ENCODE measurements at regions not wholly inside any gene's neighbourhood (a gene's known extent, or its start where the extent isn't known, plus 50 kb on each side); places are given as distances from the start of the nearest gene placed in this dataset.

DNA sequence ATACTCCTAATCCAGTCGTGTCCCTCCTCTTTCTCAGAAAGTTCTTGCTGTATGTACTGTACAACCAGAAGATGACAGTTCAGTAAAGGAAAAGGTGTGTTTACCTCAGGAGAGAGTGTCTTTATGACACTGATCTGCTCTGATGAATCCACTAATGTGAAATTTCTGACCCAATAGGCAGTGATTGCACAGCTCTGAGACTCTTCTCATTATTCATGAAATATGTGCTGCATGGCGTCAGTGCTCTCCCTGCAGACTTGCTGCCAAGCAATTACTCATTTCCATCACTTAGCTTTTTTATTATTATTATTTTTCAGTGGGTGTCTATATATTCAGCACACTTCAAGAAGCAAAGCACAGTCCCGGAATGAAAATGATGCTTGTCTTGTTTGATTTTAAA lies 389.0 kb downstream of the RASEF start:
- Histone ChIP-seq H3K9me2 (replicated peaks; ENCODE audit: insufficient read depth, low read length) (no peaks in the 10 kb centered on the region), H3K9ac (ENCODE audit: low read length) (no peak overlapping the region), H3F3A (ENCODE audit: insufficient read depth) (no peaks in the 10 kb centered on the region), H3K4me3 (ENCODE audit: insufficient read depth, low read length, poor library complexity, severe bottlenecking) (no peak overlapping the region), H3K36me3 (ENCODE audit: low read length) (no peaks in the 10 kb centered on the region), H3K4me2 (ENCODE audit: low read depth, low read length, poor library complexity, severe bottlenecking) (no peak overlapping the region), H2AFZ (ENCODE audit: low read depth, low read length, severe bottlenecking) (no peak overlapping the region), H3K27me3 (ENCODE audit: low read length) (no peaks in the 10 kb centered on the region), H3K27ac (ENCODE audit: low read depth, low read length) (no peak overlapping the region), H4K20me1 (ENCODE audit: low read depth, low read length) (no peaks in the 10 kb centered on the region), H3K79me2 (ENCODE audit: insufficient read depth, low read length) (no peaks in the 10 kb centered on the region), H3K9me3 (ENCODE audit: insufficient read depth, low read length) (no peaks in the 10 kb centered on the region)
- TF ChIP-seq, protein P1, sequence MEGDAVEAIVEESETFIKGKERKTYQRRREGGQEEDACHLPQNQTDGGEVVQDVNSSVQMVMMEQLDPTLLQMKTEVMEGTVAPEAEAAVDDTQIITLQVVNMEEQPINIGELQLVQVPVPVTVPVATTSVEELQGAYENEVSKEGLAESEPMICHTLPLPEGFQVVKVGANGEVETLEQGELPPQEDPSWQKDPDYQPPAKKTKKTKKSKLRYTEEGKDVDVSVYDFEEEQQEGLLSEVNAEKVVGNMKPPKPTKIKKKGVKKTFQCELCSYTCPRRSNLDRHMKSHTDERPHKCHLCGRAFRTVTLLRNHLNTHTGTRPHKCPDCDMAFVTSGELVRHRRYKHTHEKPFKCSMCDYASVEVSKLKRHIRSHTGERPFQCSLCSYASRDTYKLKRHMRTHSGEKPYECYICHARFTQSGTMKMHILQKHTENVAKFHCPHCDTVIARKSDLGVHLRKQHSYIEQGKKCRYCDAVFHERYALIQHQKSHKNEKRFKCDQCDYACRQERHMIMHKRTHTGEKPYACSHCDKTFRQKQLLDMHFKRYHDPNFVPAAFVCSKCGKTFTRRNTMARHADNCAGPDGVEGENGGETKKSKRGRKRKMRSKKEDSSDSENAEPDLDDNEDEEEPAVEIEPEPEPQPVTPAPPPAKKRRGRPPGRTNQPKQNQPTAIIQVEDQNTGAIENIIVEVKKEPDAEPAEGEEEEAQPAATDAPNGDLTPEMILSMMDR (IDR thresholded peaks at IDR 0.05; ENCODE audit: insufficient read depth, low read length, poor library complexity, severe bottlenecking) = no peak
- no peak for TF ChIP-seq EZH2phosphoT487 (conservative IDR thresholded peaks at IDR 0.05; ENCODE audit: low read length)

DNA sequence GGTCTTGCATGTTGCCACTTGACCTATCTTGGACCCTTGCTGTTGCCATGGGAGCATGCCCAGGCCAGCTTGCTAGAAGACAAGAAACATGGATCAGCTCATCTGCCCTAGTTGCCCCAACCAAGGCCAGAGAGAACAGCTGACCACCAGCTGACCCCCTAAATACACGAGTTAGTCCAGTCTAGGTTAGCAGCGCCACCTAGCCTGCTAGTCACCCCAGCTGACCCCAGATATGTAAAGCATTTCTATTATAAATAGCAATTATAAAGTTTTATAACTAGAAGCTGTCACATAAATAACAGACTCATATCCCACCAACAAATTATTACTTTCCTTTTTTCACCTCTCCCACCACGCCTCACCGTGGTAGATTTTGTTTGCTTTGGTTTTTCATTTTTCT lies 387.8 kb downstream of the RASEF start:
- Histone ChIP-seq H3F3A (ENCODE audit: insufficient read depth) (no peaks in the 10 kb centered on the region), H3K27me3 (ENCODE audit: low read length) (no peaks in the 10 kb centered on the region), H3K9me2 (replicated peaks; ENCODE audit: insufficient read depth, low read length) (no peaks in the 10 kb centered on the region), H2AFZ (ENCODE audit: low read depth, low read length, severe bottlenecking) (no peak overlapping the region), H3K4me3 (ENCODE audit: insufficient read depth, low read length, poor library complexity, severe bottlenecking) (no peak overlapping the region), H3K27ac (ENCODE audit: low read depth, low read length) (no peak overlapping the region), H3K4me2 (ENCODE audit: low read depth, low read length, poor library complexity, severe bottlenecking) (no peak overlapping the region), H4K20me1 (ENCODE audit: low read depth, low read length) (no peaks in the 10 kb centered on the region), H3K9me3 (ENCODE audit: insufficient read depth, low read length) (no peaks in the 10 kb centered on the region), H3K36me3 (ENCODE audit: low read length) (no peaks in the 10 kb centered on the region), H3K79me2 (ENCODE audit: insufficient read depth, low read length) (no peaks in the 10 kb centered on the region), H3K9ac (ENCODE audit: low read length) (no peak overlapping the region)
- TF ChIP-seq, protein P1 (IDR thresholded peaks at IDR 0.05; ENCODE audit: insufficient read depth, low read length, poor library complexity, severe bottlenecking) = no peak
- TF ChIP-seq EZH2phosphoT487 (conservative IDR thresholded peaks at IDR 0.05; ENCODE audit: low read length) = no peak

DNA sequence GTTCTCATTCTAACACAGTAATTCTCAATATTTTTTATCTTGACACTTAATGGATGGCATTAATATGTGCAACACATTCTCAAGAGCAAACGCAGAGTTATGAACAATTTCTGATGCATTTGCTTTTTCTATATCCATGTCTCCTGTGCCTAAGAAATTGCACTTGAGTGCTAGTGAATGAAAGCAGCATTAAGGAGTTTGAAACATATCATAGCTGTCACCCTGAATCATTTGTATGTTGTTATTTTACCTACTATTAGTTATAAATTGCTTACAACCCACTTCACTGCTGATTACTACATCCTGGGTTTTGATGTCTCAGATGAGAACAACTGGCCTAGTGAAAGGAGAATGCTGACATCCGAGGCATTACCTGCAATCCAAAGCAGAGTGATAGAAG lies 387.3 kb downstream of the RASEF start:
- no peak overlapping the region for H3K4me3 ChIP-seq (ENCODE audit: insufficient read depth, low read length, poor library complexity, severe bottlenecking)
- H3K36me3 ChIP-seq (ENCODE audit: low read length) = no peaks in the 10 kb centered on the region
- H3K9me3 ChIP-seq (ENCODE audit: insufficient read depth, low read length) = no peaks in the 10 kb centered on the region
- no peak overlapping the region for H3K4me2 ChIP-seq (ENCODE audit: low read depth, low read length, poor library complexity, severe bottlenecking)
- H4K20me1 ChIP-seq (ENCODE audit: low read depth, low read length) = no peaks in the 10 kb centered on the region
- no peak overlapping the region for H3K9ac ChIP-seq (ENCODE audit: low read length)
- H3K27me3 ChIP-seq (ENCODE audit: low read length) = no peaks in the 10 kb centered on the region
- no peak overlapping the region for H3K27ac ChIP-seq (ENCODE audit: low read depth, low read length)
- H3F3A ChIP-seq (ENCODE audit: insufficient read depth) = no peaks in the 10 kb centered on the region
- H2AFZ ChIP-seq (ENCODE audit: low read depth, low read length, severe bottlenecking) = no peak overlapping the region
- no peak for TF ChIP-seq EZH2phosphoT487 (conservative IDR thresholded peaks at IDR 0.05; ENCODE audit: low read length)
- no peaks in the 10 kb centered on the region for H3K79me2 ChIP-seq (ENCODE audit: insufficient read depth, low read length)
- H3K9me2 ChIP-seq (replicated peaks; ENCODE audit: insufficient read depth, low read length) = no peaks in the 10 kb centered on the region

DNA sequence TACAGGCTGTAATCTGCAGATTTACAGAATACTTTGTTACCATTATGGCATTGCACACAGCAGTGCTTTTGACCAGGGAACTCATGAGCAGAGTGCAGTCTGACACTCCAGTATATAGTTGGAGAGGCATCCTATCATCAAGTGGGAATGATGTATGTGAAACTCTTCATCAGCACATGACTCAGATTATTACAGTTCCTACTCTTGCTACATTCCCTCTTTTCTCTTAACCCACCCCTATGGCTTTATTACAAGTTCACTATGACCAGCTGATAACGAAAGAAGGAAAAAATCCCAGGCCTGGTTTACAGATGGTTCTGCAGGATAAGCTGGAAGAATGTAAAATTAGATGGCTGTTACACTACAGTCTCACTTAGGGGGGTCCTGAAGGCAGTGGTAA lies 385.9 kb downstream of the RASEF start:
- H2AFZ ChIP-seq (ENCODE audit: low read depth, low read length, severe bottlenecking) = no peak overlapping the region

More for the DNA sequence above, 385.9 kb downstream of the RASEF start:
- Histone ChIP-seq H3K9me3 (ENCODE audit: insufficient read depth, low read length) (no peaks in the 10 kb centered on the region), H3K79me2 (ENCODE audit: insufficient read depth, low read length) (no peaks in the 10 kb centered on the region), H3K9me2 (replicated peaks; ENCODE audit: insufficient read depth, low read length) (no peaks in the 10 kb centered on the region), H3K27me3 (ENCODE audit: low read length) (no peaks in the 10 kb centered on the region), H4K20me1 (ENCODE audit: low read depth, low read length) (no peaks in the 10 kb centered on the region), H3K9ac (ENCODE audit: low read length) (no peak overlapping the region), H3K4me2 (ENCODE audit: low read depth, low read length, poor library complexity, severe bottlenecking) (no peak overlapping the region), H3K4me3 (ENCODE audit: insufficient read depth, low read length, poor library complexity, severe bottlenecking) (no peak overlapping the region), H3K27ac (ENCODE audit: low read depth, low read length) (no peak overlapping the region), H3K36me3 (ENCODE audit: low read length) (no peaks in the 10 kb centered on the region), H3F3A (ENCODE audit: insufficient read depth) (no peaks in the 10 kb centered on the region)
- TF ChIP-seq, protein P1 (IDR thresholded peaks at IDR 0.05; ENCODE audit: insufficient read depth, low read length, poor library complexity, severe bottlenecking) = no peak
- TF ChIP-seq EZH2phosphoT487 (conservative IDR thresholded peaks at IDR 0.05; ENCODE audit: low read length) = no peak
